ENCODE measurements at regions not wholly inside any gene's neighbourhood (a gene's known extent, or its start where the extent isn't known, plus 50 kb on each side); places are given as distances from the start of the nearest gene placed in this dataset.

DNA sequence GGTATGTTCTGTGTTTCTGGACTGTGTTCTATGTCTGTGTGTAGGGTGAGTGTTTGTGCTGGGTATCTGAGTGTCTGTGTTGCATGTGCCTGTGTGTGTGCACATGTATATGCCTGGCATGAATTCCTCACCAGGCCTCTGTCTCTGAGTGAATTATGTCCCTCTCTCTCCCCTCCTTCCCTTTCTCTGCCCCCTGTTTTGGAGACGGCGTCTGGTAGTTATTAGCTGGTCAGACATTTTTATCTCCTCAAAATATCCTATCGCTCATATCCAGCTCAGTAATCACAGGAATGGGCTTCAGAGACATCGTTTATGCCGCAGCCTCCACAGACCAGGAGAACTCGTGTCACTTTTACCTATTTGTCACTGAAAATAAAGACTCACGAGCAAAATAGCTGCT, 483.2 kb upstream of the BRINP1 start:
- POLR2A ChIA-PET: no interaction called here
- H3K36me3 Mint-ChIP-seq: no peaks in the 10 kb centered on the region
- CTCF ChIA-PET: no interaction called here
- DNase-seq (ENCODE audit: low spot score) (no peak), ATAC-seq (no peak)
- peaks cover 9% of the 10 kb centered on the region for H3K9me3 Mint-ChIP-seq
- TF ChIP-seq CBFB (CRISPR knock-in tag; IDR thresholded peaks at IDR 0.05; ENCODE audit: low read depth): no peak
- TF ChIP-seq NR1H2 (CRISPR knock-in tag; IDR thresholded peaks at IDR 0.05): no peak
- no peak for TF ChIP-seq ZNF138 (CRISPR knock-in tag; conservative IDR thresholded peaks at IDR 0.05)
- no peak for TF ChIP-seq CREM (CRISPR knock-in tag; IDR thresholded peaks at IDR 0.05)
- TF ChIP-seq, protein P1, sequence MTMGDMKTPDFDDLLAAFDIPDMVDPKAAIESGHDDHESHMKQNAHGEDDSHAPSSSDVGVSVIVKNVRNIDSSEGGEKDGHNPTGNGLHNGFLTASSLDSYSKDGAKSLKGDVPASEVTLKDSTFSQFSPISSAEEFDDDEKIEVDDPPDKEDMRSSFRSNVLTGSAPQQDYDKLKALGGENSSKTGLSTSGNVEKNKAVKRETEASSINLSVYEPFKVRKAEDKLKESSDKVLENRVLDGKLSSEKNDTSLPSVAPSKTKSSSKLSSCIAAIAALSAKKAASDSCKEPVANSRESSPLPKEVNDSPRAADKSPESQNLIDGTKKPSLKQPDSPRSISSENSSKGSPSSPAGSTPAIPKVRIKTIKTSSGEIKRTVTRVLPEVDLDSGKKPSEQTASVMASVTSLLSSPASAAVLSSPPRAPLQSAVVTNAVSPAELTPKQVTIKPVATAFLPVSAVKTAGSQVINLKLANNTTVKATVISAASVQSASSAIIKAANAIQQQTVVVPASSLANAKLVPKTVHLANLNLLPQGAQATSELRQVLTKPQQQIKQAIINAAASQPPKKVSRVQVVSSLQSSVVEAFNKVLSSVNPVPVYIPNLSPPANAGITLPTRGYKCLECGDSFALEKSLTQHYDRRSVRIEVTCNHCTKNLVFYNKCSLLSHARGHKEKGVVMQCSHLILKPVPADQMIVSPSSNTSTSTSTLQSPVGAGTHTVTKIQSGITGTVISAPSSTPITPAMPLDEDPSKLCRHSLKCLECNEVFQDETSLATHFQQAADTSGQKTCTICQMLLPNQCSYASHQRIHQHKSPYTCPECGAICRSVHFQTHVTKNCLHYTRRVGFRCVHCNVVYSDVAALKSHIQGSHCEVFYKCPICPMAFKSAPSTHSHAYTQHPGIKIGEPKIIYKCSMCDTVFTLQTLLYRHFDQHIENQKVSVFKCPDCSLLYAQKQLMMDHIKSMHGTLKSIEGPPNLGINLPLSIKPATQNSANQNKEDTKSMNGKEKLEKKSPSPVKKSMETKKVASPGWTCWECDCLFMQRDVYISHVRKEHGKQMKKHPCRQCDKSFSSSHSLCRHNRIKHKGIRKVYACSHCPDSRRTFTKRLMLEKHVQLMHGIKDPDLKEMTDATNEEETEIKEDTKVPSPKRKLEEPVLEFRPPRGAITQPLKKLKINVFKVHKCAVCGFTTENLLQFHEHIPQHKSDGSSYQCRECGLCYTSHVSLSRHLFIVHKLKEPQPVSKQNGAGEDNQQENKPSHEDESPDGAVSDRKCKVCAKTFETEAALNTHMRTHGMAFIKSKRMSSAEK (CRISPR knock-in tag; IDR thresholded peaks at IDR 0.05; ENCODE audit: borderline replicate concordance): no peak
- TF ChIP-seq, protein P2, sequence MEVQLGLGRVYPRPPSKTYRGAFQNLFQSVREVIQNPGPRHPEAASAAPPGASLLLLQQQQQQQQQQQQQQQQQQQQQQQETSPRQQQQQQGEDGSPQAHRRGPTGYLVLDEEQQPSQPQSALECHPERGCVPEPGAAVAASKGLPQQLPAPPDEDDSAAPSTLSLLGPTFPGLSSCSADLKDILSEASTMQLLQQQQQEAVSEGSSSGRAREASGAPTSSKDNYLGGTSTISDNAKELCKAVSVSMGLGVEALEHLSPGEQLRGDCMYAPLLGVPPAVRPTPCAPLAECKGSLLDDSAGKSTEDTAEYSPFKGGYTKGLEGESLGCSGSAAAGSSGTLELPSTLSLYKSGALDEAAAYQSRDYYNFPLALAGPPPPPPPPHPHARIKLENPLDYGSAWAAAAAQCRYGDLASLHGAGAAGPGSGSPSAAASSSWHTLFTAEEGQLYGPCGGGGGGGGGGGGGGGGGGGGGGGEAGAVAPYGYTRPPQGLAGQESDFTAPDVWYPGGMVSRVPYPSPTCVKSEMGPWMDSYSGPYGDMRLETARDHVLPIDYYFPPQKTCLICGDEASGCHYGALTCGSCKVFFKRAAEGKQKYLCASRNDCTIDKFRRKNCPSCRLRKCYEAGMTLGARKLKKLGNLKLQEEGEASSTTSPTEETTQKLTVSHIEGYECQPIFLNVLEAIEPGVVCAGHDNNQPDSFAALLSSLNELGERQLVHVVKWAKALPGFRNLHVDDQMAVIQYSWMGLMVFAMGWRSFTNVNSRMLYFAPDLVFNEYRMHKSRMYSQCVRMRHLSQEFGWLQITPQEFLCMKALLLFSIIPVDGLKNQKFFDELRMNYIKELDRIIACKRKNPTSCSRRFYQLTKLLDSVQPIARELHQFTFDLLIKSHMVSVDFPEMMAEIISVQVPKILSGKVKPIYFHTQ (CRISPR knock-in tag; IDR thresholded peaks at IDR 0.05): no peak
- TF ChIP-seq, protein P3, sequence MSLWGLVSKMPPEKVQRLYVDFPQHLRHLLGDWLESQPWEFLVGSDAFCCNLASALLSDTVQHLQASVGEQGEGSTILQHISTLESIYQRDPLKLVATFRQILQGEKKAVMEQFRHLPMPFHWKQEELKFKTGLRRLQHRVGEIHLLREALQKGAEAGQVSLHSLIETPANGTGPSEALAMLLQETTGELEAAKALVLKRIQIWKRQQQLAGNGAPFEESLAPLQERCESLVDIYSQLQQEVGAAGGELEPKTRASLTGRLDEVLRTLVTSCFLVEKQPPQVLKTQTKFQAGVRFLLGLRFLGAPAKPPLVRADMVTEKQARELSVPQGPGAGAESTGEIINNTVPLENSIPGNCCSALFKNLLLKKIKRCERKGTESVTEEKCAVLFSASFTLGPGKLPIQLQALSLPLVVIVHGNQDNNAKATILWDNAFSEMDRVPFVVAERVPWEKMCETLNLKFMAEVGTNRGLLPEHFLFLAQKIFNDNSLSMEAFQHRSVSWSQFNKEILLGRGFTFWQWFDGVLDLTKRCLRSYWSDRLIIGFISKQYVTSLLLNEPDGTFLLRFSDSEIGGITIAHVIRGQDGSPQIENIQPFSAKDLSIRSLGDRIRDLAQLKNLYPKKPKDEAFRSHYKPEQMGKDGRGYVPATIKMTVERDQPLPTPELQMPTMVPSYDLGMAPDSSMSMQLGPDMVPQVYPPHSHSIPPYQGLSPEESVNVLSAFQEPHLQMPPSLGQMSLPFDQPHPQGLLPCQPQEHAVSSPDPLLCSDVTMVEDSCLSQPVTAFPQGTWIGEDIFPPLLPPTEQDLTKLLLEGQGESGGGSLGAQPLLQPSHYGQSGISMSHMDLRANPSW (CRISPR knock-in tag; conservative IDR thresholded peaks at IDR 0.05; ENCODE audit: low read depth): no peak
- TF ChIP-seq, protein P4, sequence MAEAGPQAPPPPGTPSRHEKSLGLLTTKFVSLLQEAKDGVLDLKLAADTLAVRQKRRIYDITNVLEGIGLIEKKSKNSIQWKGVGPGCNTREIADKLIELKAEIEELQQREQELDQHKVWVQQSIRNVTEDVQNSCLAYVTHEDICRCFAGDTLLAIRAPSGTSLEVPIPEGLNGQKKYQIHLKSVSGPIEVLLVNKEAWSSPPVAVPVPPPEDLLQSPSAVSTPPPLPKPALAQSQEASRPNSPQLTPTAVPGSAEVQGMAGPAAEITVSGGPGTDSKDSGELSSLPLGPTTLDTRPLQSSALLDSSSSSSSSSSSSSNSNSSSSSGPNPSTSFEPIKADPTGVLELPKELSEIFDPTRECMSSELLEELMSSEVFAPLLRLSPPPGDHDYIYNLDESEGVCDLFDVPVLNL (CRISPR knock-in tag; IDR thresholded peaks at IDR 0.05; ENCODE audit: borderline replicate concordance, low read depth): no peak
- TF ChIP-seq GABPB1 (CRISPR knock-in tag; IDR thresholded peaks at IDR 0.05): no peak
- no peak for TF ChIP-seq NR3C1 (CRISPR knock-in tag; conservative IDR thresholded peaks at IDR 0.05; ENCODE audit: low read depth)
- no peak for TF ChIP-seq TP53 (CRISPR knock-in tag; IDR thresholded peaks at IDR 0.05)
- no peak for TF ChIP-seq ZBTB21 (CRISPR knock-in tag; IDR thresholded peaks at IDR 0.05; ENCODE audit: borderline replicate concordance)
- TF ChIP-seq ZNF232 (CRISPR knock-in tag; IDR thresholded peaks at IDR 0.05): no peak
- no peak for TF ChIP-seq ETV6 (CRISPR knock-in tag; IDR thresholded peaks at IDR 0.05)
- H3K4me1 Mint-ChIP-seq: no peaks in the 10 kb centered on the region
- no peak overlapping the region for H3K27ac Mint-ChIP-seq
- H3K4me3 Mint-ChIP-seq: no peak overlapping the region
- H3K27me3 Mint-ChIP-seq (ENCODE audit: low read depth): peaks cover 2% of the 10 kb centered on the region; the same call in 1 of the 2 replicates

GRCh38 chr9:119844431-119844830, 475.2 kb upstream of the BRINP1 start:
- Mint-ChIP-seq H3K9me3 (peaks cover 23% of the 10 kb centered on the region), H3K27me3 (ENCODE audit: low read depth) (peaks cover 2% of the 10 kb centered on the region; the same call in 1 of the 2 replicates), H3K4me1 (peaks cover 10% of the 10 kb centered on the region), H3K27ac (no peak overlapping the region), H3K4me3 (no peak overlapping the region), H3K36me3 (0 out of 2 replicates have a peak, but pooled peaks cover 3% of the 10 kb centered on the region)
- DNase-seq (ENCODE audit: low spot score) (no peak), ATAC-seq (no peak)
- ChIA-PET CTCF (no interaction called here), POLR2A (no interaction called here)
- TF ChIP-seq CDX4 (CRISPR knock-in tag; IDR thresholded peaks at IDR 0.05; ENCODE audit: borderline replicate concordance) (no peak), SP1 (CRISPR knock-in tag; conservative IDR thresholded peaks at IDR 0.05) (no peak)
- TF ChIP-seq, protein P5, sequence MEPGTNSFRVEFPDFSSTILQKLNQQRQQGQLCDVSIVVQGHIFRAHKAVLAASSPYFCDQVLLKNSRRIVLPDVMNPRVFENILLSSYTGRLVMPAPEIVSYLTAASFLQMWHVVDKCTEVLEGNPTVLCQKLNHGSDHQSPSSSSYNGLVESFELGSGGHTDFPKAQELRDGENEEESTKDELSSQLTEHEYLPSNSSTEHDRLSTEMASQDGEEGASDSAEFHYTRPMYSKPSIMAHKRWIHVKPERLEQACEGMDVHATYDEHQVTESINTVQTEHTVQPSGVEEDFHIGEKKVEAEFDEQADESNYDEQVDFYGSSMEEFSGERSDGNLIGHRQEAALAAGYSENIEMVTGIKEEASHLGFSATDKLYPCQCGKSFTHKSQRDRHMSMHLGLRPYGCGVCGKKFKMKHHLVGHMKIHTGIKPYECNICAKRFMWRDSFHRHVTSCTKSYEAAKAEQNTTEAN (CRISPR knock-in tag; IDR thresholded peaks at IDR 0.05): no peak
- TF ChIP-seq, protein P6, sequence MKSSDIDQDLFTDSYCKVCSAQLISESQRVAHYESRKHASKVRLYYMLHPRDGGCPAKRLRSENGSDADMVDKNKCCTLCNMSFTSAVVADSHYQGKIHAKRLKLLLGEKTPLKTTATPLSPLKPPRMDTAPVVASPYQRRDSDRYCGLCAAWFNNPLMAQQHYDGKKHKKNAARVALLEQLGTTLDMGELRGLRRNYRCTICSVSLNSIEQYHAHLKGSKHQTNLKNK (CRISPR knock-in tag; IDR thresholded peaks at IDR 0.05): no peak
- TF ChIP-seq, protein P7, sequence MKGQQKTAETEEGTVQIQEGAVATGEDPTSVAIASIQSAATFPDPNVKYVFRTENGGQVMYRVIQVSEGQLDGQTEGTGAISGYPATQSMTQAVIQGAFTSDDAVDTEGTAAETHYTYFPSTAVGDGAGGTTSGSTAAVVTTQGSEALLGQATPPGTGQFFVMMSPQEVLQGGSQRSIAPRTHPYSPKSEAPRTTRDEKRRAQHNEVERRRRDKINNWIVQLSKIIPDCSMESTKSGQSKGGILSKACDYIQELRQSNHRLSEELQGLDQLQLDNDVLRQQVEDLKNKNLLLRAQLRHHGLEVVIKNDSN (CRISPR knock-in tag; IDR thresholded peaks at IDR 0.05): no peak
